ENCODE measurements at regions not wholly inside any gene's neighbourhood (a gene's known extent, or its start where the extent isn't known, plus 50 kb on each side); places are given as distances from the start of the nearest gene placed in this dataset.

DNA sequence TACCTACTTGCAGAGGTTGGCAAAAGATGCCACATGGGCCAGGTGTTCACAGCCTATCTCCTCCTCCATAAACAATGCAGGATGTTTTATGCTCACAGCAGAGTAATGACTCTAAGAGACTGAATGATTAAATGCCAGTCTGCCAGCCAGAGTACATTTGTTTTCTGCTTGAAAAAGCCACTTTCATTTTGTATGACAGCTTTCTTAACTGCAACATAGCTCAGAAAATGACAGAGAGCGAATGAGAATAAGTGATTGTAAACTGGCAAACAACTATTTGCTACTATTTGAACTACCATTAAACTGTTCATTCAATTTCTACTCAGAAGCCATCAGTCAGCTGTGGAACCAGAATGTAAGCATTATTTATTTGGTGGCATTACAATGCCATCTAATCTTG, 50.6 kb upstream of the DCC start:
- TF ChIP-seq, protein P1, sequence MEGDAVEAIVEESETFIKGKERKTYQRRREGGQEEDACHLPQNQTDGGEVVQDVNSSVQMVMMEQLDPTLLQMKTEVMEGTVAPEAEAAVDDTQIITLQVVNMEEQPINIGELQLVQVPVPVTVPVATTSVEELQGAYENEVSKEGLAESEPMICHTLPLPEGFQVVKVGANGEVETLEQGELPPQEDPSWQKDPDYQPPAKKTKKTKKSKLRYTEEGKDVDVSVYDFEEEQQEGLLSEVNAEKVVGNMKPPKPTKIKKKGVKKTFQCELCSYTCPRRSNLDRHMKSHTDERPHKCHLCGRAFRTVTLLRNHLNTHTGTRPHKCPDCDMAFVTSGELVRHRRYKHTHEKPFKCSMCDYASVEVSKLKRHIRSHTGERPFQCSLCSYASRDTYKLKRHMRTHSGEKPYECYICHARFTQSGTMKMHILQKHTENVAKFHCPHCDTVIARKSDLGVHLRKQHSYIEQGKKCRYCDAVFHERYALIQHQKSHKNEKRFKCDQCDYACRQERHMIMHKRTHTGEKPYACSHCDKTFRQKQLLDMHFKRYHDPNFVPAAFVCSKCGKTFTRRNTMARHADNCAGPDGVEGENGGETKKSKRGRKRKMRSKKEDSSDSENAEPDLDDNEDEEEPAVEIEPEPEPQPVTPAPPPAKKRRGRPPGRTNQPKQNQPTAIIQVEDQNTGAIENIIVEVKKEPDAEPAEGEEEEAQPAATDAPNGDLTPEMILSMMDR (conservative IDR thresholded peaks at IDR 0.05): no peak
- TF ChIP-seq ZFX (IDR thresholded peaks at IDR 0.05): no peak

Measured in C4-2B (cell line).